Head of caudate nucleus (tissue), 42 donors: ENCODE measurements at regions not wholly inside any gene's neighbourhood (a gene's known extent, or its start where the extent isn't known, plus 50 kb on each side); places are given as distances from the start of the nearest gene placed in this dataset.

Experiments used
- DNase-seq, 42 donors: peaks; one replicate each; pipeline versions ENCODE4 v3.0.0 to v3.0.0-alpha.2; 2020 to 2021; ENCODE audit warnings: mixed read lengths in 7 of 42
- intact Hi-C: fragments of 100-400 bp; cut with DNase I; formaldehyde crosslinking; loops from one replicate; pipeline ENCODE4 v1.15.0; 2022

DNA sequence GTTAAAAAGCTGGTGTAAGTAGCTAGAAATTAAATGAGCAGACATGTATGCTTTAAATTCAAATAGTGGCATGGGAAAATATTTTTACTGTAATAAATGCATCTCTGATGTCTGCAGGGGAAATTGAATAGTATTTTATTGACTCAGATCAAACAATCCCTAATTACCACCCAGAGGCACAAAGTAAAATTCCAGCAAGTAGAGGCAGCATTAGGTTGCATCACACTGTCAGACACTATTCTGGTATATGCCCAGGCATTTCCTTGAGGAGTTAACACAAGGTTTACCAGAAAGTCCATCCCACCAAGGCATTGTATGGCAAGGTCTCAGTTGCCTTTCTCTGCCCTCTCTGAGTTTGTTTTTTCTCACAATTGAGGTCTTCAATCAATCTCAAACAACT, 201.6 kb upstream of the KITLG start:
- intact Hi-C loops = no loop called here
- DNase-seq = no peak

DNA sequence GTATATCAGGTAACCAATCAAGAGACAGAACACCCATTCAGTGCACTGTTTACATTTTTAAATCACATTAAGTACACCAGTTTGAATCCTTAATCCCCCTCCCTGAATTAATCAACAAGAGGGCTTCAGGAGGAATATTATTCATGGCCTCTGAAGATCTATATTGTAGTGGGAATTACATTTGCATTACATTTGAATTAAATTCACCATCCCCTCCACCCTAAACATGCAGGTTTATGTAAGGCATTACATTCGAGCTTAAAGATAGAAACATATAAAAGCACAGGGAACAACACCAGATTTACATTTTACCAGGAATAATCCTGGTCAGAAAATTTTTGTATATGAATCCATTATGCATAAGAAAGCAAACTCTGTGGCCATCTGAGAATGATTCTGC, 197.8 kb upstream of the KITLG start:
- DNase-seq = no peak
- intact Hi-C loops = no loop called here

DNA sequence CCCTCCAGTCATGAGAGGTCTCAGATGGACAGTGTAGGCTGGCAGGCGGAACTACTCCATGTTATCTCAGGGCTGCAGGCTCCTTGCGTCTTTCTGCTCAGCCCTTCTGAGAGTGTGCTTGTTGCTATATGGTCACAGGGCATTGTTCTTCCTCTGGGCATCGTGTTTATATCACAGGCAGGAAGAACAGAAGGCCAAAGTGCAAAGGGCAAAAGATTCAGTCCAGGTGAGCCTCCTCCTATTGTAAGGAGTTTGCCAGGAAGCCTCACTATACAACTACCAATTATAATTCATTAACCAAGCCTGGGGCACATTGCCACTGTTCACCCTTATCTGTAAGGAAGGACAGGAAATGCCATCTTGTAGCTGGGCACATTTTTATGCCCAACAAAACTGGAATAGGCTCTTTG, 195.5 kb upstream of the KITLG start:
- no peak for DNase-seq
- intact Hi-C loops = no loop called here

DNA sequence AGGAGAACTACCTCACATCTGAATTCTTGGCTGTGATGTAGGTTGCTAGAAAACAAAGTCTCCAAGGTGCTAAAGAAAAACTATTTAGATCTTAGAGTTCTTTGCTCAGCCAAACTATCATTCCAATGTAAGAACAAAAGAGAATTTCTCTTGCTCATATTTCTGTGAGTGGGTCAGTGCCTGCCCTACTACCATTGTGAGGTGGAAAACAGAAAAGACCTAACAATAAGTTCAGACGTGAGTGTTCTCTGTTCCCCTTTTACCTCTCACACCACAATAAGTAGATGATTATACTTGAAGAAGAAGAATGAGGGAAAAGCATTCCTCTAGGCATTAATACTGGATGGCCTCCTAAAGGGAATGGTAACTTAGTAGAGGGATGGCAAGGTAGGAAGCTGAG, 187.4 kb upstream of the KITLG start:
- DNase-seq = no peak
- intact Hi-C loops = no loop called here

DNA sequence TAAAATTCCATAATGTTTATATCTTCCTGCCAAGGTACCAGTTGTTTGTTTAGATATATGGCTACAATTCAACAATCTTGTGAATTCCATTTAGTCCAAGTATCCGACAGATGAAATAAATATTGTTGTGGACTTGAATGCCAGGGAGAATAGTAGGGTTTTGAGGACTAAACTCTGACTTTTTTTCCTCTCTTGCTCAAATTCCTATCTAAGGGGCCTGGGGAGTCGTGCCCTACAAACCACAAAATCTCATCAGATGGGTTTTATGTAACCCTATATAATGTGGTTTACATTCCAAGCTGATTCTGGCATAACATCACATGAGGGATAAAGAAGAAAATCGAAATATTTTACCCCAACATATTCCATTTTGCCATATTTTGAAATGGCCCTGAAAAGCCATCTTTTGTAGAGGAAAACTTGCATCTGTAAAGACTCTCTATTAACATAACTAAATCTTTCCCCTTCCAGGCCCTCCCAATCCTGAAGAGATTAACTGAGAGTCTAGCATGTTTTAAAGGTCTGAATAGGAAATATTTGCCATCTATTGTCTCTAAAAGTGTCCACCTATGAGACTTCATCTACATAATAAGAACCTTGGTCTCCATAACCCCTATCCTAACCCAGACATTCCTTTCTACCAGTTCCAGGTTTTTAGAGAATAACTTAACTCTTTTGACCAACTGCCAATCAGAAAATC, 184.7 kb upstream of the KITLG start:
- intact Hi-C loops = no loop called here
- no peak for DNase-seq

DNA sequence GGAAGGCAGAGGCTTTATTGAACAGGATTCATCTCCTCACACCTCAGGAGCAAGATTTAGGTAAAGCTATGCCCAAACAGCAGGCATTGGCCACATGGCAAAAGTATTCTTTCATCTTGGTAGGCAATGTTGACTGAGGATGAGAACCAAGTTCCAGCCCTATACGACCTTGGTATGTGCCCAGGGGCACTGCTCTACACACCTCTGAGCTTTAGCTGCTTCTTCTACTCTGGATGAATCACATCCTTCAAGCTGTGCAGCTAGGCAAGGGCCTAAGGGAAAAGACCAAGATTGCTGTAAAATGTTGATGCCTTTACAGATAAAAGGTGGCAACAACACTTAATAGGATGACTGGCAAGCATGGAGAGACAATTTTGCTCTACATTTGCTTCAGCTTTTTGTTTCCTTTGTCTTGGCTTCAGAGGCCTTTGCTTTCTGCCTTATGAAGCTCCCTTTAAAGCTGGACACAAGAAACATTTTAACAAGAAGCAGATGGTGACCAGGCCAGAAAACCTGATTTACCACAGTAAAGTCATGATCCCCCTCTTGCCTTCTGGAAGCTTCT, 183.3 kb upstream of the KITLG start:
- DNase-seq = no peak
- intact Hi-C loops = no loop called here

DNA sequence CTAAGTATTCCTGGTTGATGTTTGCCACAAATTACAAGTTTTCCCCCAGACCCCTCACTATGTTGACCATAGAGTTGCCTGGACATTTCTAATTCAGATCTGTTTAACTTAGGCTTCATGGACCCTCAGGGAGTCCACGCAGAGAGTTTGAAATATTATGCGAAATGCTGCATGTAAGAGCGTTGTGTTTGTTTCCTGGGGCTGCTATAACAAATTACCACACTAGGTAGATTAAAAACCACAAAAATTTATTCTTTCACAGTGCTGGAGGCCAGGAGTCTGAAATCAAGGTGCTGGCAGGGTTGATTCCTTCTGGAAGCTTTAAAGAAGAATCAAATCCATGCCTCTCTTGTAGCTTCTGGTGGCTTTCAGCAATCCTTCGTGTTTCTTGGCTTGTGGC, 177.9 kb upstream of the KITLG start:
- intact Hi-C loops = no loop called here
- no peak for DNase-seq

DNA sequence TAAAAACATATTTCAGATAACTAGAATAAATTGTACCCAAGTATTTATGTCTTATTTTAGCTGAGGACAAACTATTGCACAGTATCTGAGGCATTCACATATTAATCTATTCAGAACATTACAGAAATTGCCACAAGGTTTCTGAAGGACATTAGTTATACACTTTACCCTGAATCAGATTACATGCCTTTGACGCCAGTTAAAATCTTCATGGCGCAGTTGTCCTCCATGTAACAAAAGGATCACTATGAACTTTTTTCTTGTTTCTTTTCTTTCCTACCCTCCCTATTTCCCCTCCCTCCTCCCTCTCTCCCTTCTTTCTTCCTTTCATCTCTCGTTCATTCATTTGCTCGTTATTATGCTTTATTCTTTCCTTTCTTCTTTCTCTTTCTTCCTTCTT, 176.6 kb upstream of the KITLG start:
- intact Hi-C loops = no loop called here
- no peak for DNase-seq

DNA sequence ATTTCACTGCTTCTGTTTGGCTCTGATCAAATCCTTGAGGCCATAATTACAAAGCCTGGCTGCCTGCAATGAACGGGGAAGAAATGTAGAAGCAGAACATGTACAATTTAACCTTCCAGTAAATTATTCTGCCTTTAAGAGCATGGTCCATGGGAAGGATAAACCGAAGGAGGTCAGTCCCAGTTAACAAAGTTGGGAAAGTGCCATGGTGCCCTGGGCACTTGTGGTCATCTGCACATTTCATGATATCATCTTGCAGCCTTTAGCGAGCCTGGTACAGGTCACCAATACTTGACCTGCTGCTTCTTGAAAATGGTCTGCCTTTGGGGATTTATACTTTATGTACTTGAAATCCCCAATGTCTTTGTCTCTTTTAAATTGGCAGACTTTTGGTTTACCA, 175.9 kb upstream of the KITLG start:
- DNase-seq = no peak
- intact Hi-C loops = no loop called here

DNA sequence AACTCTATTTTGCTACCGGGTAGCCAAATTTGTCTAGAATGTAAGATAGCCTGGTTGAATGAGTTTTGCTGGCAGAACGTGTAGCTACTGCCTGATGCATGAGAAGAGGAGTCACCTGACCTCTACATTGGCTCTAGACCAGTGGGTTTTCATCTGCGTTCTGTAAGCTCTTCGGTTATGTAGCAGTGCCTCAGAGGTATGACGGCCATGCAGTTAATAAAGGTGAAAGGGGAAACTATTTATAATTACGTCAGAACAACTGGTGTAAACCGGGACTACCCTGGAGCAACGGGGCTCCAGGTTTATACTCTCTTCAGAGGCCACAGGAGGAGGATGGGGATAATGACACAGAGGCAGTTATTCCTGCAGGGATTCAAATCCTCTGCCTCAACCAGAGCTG, 173.4 kb upstream of the KITLG start:
- intact Hi-C loops = no loop called here
- no peak for DNase-seq

DNA sequence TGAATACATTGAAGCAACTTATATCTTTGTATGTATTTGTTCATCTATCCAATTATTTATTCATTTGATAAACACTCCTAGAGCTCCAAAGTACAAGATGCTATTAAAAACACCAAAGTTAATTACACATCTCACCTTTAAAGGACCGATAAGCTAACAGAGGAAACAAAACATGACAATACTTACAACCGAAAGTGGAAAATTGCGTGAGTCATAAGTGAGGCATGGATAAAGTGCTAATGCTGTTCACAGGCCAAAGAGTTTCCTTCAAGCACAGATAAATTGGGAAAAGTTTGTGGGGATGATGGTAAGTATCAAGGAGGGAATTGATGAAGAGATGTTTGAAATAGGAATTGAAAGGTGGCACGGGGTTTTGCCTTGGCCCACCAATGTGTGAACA, 172.8 kb upstream of the KITLG start:
- no peak for DNase-seq
- intact Hi-C loops = no loop called here

DNA sequence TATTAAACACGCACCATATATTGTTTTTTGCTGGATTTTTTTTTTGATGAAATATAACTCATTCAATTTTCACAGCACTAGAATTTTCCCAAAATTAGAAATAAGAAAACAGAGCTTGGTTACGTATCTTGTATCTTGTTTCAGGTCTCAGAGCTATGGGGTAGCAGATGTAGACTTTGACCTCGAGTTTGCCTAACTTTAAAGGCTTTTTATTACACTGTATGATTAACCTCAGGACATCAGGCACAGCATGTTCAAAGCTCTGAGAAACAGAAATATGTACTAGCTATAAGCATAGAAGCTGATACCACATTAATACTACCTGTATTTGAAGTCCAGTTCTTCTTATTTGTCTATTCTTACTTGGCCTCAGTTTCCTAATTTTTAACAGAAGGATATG, 171.9 kb upstream of the KITLG start:
- intact Hi-C loops = no loop called here
- DNase-seq = no peak

DNA sequence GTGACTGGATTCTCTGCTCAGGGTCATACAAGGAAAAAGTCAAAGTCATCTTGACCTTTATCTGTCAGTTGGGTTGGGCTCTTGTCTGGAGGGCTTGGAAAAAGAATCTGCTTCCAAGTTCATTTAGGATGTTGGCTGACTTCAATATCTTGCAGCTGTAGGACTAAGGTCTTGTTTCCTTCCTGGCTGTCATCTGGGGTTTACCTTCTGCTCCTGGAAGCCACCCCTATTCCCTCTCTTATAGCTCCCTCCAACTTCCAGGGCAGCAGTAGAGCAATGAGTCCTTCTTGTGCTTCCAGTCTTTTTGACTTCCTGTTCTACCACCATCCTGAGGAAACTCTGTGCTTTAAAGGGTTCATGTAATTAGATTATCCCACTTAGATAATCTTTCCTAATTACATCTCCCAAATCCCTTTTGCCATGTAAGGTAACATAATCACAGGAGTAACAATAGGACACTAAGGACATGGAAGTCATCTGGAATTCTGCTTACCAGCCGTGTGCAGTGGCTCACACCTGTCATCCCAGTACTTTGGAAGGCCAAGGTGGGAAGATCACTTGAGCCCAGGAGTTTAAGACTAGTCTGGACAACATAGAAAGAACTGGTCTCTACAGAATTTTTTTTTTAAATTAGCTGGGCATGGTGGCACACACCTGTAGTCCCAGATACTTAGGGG, 170.7 kb upstream of the KITLG start:
- intact Hi-C loops = no loop called here
- DNase-seq = no peak

DNA sequence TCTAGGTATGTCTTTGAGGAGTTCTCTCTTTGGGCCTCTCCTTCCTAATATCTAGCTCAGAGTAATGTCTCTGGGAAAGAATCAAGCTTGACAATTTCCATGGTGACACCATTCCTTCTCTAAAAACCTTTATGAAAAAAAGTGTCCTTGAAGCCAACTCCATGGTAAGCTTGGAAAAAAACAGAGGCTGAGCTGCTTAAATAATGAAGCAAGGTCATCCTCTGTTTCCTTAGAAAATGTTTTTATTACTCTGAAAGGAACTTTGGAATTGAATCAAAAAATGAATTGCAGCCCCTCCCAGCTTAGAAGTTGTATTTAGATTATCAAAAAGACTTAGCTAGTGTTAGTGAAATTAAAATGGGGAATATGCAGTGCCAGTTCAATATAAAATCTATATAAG, 166.1 kb upstream of the KITLG start:
- intact Hi-C loops = no loop called here
- no peak for DNase-seq

DNA sequence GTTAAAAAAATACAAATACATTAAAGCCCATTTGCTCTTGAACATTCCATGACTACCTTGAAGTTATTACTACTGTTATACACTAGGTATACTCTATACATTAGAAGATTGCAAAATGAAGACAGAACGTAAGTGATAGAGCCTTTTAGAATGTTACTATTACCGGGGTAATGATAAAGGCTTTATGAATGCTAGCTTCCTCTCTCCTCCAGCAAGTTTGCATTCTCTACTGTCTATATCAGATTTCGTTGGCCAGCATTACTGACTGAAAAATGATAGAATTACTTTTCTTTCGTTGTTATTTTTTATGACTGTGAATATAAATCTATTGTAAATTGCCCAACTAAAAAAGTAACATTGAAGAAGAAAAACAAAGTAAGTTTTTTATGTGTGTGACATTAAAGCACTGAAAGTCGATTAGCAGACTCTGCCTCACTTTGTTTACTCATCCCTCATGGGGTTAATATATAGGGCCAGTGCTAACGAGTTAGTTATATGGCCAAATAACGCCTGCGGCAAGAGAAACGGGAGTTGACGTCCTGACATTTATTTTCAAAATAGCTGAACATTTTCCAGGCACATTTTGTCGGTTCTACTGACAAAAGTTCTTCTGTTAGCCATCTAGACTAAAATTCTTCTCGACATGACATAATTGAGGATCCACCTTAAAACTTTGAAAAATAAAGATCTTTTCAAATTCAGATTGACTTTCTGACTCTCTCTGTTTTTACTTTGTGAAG, 163.8 kb upstream of the KITLG start:
- DNase-seq = no peak
- intact Hi-C loops = no loop called here

DNA sequence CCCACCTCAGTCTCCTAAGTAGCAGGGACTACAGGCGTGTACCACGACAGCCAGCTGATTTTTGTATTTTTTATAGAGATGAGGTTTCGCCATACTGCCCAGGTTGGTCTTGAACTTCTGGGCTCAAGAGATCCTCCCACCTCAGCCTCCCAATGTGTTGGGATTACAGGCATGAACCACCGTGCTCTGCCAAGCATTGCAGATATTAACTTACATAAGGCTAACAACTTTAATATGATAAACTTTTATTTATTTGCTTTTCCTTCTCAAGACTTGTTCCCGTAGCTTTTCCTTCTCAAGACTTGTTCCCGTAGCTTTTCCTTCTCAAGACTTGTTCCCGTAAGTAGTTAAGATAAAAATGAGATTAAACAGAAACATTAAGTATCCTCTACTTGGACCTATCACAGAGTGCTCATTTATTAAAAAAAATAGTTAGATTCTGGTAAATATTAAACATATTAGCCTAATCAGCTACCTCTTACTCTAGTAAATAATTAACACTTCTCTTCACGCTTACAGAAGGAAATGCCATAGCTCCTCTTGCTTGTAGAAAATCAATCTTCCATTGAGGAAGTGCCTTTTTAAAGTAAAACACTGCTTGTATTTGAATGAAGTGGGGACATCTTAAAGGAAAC, 157.7 kb upstream of the KITLG start:
- DNase-seq = no peak

DNA sequence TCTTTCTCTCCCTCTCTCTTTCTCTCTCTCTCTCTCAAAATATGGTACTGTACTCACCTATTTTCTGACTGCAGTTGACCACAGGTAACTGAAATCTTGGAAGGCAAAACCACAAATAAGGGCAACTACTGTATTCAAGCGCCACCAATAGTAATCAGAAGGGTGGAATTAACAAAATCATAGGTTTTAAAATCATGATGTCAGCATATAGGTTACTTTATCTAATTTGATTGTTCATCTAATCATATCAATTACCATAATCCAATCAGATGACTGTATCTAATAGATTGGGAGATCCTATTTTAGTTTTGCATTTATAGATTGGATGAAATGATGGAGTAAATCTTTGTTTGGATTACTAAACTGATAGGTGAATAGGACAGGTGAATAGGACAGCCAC, 155.8 kb upstream of the KITLG start:
- DNase-seq = no peak
- intact Hi-C loops = no loop called here

More for the DNA sequence above, 157.7 kb upstream of the KITLG start:
- intact Hi-C loops = no loop called here

DNA sequence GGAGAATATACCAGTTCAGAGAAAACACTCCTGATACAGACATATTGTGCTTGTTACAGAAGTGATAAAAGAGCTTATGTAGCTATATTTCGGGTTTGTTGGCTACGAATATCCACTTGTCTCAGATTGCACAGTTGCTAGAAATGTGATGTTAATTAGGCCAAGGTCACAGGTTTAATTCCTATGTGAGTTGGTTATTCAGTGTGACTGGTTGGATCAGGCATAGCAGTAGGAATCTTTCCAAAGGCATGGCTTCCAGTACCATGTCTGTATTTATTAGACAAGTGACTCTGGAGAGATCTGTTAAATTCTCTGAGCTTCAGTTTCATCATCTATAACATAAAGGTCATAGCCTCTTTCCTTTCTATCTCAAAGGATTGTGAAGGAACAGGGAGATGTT, 152.7 kb upstream of the KITLG start:
- DNase-seq = no peak
- intact Hi-C loops = no loop called here

DNA sequence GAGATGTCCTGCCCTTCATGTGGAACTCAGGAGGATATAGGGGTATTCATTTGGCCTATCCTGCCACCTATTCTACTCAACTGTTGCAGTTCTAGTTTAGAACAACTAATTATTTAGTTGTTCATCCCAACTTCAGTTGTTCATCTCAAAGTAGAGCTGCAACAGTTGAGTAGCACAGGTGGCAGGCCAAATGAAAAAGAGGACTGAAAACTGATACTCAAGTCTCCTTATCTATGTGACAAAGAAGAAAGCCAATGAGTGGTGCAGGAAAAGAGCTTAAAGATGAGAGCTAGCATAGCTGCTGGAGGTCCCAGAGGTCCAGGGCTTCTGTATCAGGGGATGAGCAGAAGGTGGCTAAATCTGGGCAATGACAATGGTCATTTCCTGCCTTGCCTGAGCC, 148.9 kb upstream of the KITLG start:
- intact Hi-C loops = no loop called here
- DNase-seq = no peak
